Renal cortical epithelial cell (primary cell): ENCODE measurements at regions not wholly inside any gene's neighbourhood (a gene's known extent, or its start where the extent isn't known, plus 50 kb on each side); places are given as distances from the start of the nearest gene placed in this dataset.

Experiments
- DNase-seq: peaks from one replicate; pipeline ENCODE4 v3.0.0-alpha.2; 2011; ENCODE audit warnings: low read depth

DNA sequence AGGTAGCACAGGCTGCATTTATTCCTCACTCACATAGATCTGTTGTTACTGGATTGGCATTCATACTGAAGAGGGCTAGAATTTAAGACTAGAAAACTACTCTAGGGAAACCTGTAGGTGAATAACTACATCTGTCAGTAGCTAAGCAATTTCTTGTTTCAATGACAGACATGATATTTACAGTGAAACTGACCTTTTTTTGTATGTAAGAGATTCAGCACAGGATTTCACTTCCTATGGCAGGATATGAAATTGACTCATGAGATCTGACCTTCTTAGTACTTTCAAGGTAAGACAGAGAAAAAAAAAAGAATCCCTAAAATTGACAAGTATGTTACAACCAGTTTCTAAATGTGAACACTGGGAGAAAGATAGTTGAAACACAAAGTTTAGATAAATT, 189.8 kb upstream of the SLC16A7 start:
- no peak for DNase-seq

DNA sequence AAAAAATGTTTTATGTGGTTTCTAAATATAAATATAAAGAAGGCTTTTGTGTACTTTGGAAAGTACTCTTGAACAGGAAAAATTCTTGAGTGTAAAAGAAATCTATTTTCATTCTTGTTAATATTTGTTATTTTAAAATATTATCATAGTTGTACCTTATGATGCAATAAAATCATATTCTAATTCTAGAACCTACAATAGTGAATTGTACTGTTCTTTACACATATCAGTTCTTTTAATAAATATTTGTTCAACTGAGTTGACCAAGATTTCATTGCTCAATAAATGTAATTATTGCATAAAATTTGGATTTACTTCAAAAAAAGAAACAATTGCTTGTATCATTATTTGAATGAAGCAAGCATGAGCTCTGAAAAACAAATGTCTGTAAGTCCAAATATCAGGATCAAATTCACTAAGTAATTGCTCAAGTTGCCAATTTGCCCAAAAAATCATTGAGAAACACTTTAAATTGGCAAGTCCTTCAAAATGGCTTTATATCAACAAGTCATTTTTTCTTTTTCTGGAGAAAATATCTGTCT, 191.6 kb upstream of the SLC16A7 start:
- DNase-seq = no peak

DNA sequence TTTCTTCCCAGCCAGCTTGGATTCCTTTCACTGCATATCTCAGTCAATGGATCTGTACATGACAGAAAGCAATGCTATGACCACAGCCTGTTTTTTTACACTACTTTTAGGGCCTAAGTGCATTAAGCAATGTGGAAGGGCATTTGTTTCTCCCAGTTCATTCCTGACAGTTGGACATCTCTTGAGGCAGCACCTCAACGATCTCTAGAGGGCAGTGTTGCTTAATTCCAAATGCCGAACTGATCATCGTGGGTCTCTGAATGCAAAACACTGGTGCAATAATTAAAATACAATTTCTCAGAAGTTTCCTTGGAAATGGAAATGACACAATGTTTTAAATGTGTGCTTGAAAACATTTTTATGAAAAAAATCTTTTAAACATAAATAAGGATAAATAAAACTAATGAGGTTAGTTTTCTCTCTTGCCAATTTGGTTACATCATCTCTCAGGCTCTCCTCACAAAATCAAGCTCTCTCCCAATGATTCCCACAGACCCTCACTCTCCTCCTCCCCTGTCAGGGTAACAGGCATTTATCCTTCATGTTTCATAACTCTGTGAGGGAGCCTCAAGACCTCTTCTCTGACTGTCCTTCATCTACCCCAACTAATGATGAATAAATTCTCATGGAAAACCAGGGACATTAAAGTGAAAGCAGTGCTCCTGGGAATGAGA, 192.4 kb upstream of the SLC16A7 start:
- DNase-seq = peak; percentile 69

DNA sequence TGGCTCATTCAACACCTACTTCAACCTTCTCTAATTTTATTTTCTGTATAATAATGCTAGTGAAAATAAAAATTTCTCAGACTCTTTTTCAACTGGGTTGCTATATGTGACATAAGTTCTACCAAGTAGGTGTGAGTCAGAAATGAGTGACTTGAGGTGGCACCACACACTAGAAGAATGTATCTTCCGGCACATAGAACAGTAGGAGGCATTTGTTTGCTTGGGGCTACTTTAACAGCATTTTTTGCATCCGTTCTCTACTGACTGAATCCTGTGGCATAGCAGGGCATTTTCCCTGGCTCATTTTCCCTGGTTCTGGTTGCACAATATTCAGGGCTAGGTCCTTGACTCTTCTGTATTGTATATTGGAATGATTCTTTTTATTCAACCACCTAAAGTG, 194.0 kb upstream of the SLC16A7 start:
- peak; percentile 21 for DNase-seq

DNA sequence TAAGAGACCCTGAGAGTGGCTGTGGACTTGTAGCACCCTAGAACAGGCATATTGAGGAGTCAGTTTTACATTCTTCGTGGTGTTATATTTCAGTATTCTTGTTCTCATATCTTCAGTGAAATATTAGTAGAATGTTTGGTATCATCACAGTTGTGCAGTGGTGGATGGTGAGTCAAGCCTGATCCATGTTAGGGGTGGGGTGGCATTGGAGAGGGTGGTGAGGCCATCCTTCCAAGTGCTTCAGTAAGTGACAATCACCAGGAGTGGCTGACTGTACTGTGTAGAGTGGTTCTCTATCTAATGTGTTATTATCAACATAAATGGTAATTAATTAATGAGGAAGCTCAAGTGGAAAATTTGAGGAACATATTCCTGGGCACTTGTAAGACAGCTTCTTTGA, 197.7 kb upstream of the SLC16A7 start:
- DNase-seq = no peak

DNA sequence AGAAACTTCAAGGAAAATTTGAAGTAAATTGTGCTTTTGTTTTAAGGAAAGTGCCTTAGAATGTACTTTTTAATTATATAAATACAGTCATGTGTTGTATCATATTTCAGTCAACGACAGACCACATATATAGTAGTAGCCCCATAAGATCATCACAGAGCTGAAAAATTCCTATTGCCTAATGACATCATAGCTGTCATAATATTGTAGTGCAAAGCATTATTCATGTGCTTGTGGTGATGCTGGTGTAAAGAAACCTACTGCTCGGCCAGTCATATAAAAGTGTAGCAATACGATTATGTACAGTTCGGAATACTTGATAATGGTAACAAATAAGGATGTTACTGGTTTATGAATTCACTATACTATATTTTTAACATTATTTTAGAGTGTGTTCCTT, 198.9 kb upstream of the SLC16A7 start:
- no peak for DNase-seq

DNA sequence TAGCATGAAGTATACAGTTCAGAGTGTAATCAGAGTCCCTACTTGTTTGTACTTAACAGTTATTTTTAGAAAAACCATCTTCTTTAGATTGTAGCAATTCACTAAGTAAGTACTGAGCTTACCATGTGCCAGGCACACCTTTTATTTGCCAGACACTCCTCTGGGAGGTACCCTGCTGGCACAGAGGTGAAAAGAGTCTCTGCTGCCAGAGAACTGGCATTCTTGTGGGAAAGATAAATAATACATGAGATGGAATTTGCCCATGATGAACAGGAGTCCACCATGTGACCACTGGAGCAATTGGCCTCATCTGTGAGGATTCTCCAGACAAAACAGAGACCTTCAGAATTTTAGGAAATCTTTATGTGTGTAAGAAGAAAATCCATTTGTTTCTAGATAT, 199.3 kb upstream of the SLC16A7 start:
- peak; percentile 53 for DNase-seq

DNA sequence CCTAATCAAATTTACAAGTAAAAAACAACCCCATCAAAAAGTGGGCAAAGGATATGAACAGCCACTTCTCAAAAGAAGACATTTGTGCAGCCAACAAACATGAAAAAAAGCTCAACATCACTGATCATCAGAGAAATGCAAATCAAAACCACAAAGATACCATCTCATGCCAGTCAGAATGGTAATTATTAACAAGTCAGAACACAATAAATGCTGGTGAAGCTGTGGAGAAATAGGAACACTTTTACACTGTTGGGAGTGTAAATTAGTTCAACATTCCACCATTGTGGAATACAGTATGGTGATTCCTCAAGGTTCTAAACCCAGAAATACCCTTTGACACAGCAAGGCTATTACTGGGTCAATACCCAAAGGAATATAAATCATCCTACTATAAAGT, 200.5 kb upstream of the SLC16A7 start:
- peak; percentile 78 for DNase-seq

DNA sequence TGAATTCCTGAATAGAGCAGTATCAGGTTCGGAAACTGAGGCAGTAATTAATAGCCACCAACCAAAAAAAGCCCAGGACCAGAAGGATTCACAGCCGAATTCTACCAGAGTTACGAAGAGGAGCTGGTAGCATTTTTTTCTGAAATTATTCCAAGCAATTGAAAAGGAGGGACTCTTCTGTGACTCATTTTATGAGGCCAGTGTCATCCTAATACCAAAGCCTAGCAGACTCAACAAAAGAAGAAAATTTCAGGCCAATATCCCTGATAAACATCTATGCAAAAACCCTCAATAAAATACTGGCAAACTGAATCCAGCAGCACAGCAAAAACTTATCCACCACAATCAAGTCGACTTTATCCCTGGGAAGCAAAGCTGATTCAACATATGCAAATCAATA, 202.3 kb upstream of the SLC16A7 start:
- DNase-seq = no peak

DNA sequence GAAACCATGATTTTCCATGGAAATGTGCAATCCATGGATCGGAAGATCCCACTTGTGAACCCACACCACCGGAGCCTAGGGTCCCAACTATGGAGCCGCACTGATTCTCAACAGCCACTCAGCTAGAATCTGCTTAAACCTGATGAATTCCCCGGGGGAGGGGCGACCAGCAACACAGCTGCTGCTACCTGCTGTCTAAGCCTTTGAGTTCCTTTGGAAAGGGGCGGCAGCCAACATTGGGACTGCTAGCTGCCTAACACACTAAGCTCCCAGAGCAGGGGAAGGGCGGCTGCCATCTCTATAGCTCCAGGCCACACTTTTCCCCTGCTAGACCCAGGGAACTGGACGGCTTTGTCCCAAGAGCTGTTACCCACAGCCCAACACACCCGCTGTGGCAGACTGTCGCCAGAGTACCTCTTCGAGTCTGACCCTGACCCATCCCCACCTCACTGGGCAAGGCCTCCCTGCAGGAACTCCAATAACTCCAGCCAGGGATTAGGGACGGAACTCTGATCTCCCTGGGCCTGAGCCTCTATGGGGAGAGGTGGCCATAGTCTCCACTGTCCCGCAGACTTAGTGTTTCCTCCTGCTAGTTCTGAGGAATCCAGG, 205.8 kb upstream of the SLC16A7 start:
- DNase-seq = no peak

DNA sequence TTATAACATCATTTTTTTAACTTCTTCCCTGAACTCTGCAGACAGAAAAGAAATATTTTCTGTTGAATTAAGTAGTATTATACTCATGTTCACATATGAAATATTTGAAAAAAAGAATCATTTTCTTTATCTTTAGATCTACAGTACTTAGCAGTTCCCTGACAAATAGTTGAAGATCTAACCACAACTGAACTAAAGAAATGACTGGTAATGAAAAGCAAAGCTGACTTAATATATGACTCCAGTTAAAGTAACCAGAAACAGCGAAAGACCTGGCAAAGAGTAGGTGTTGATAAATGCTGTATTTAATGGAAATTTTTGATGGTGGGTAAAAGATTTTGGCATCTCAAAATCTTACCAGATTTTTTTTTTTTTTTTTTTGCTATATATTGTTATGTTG, 207.1 kb upstream of the SLC16A7 start:
- no peak for DNase-seq

DNA sequence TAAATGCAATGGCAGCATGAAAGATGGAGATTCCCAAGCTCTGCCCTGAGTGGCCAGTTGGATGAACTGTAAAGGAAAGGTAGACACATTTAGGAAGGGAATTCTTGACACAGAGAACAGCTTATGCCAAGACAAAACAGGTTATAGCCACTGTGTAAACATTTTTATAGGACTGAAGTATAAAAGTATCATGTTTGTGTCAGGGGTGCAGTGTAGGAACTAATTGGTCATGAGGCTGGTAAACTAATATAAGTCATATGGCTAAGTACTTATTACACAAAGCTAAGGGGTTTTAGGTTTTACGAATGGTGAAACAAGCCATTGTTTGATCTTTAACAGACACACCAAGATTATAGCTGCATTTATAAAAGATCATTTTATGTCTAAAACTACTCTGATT, 207.7 kb upstream of the SLC16A7 start:
- DNase-seq = no peak

DNA sequence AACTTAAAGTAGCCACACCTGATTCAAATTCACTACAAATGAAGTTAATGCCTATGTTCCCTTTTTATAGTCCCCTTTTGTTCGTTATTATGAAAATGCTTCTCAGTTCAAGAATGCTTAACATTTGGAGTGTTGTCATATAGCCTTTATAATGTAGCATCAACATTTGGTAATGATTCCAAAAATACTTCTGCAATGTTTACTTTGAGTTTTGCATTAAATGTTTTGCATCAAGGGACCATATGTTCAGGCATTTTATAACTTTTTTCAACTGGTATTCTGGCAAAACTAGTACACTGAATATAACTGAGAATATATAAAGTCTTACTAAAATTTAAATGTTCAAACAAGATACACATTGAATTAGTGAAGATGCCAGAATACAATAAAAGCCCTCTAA, 209.6 kb upstream of the SLC16A7 start:
- DNase-seq = no peak

DNA sequence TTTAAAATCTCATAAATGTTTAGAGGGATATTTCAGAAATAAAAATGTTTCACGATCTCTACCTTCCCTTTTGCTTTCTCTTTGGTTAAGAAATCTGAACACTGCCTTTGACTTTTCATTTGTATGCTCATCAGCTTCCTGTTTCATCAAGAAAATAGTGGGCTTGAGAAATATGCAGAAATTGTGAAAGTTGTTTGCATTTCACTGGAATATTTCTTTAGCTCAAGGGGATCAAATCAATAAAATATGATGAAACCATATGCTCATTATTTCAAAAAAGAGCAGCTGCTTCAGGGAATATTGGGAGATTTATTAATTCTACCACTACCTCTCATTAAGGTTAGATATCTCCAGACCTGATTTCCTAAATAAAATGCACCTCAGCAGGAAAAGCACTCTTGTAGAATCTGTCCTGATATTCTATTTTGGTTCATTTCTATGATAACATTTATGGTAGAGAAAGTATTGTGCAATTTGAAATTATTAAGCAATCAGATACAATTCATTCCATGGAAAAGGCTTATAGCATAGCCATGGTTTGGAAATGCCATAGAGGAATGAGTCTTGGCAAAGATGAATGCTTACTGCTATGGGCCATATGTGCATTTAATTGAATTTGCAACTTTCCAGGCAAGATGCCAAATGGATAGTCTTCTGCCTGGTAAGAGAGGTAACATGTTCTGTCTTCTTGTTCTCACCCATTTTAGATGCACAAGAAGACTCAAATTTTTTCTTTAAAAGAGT, 212.6 kb upstream of the SLC16A7 start:
- no peak for DNase-seq

DNA sequence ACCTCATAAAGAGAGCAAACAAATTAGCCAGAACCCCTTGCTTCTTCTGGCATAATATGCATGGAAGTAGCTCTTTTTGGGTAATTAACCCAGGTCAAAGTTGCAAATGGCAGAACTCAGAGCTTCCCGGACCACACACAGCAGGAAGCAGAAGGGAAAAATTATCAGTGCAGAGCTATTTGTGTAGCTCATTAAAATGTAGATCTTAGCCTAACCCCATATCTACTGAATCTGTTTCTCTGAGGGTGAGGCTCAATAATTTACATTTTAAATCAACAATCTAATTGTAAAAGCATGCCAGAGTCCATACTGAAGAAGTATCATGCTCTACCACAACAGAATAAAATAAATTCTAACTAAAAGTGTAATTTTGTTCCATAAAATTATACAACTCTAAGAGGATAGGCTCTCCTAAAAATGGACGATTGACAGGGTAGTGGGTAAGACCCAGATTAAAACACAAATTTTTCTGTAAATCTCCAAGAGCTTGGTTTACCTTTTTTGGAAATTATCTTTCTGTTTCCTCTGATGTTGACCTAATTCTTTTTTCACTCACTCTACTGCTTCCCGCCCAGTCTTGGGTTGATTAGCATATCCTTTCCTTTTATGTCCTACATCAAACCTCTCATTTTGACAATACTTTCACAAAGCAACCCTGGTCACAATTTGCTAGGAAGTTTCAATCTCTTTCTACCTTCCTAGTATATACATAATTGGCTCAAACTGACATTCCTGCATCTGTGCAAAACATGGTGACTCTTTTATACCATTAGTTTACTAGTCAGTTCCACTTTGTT, 213.3 kb upstream of the SLC16A7 start:
- no peak for DNase-seq

DNA sequence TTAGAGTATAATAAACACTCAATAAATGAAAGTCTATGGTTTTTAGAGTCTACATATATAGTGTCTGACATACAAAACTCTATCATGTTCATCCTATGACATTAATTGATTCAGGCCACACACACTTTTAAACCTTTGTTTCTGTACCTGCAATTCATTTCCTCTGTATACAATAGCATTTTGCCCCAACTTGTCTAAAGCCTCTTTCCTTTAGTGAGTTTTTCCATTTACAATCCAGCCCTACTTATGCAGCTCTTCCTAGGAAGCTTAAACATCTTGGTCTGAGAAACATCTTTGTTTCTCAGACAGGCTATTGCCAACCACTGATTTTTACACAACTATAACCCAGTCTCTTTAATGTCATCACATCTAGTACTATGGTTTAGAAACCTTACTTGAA, 214.7 kb upstream of the SLC16A7 start:
- DNase-seq = no peak

DNA sequence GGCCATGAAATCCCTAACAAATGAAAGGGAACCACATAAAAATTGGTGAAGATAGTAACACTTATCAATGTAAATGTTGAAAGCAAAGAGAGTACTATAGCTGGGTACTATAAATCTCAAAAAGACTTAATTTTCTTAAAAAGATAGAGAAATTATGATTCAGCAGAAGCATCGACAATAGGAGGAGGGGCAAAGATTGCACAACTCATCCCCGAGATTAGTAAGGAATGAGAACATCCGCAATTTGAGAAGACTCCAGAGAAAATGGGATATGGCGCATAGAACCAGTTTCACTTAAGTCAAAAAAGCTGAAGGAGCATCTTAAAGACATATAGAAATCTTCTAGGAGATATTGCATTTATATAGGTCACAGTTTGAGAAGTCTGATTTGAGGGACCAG, 220.2 kb upstream of the SLC16A7 start:
- no peak for DNase-seq

DNA sequence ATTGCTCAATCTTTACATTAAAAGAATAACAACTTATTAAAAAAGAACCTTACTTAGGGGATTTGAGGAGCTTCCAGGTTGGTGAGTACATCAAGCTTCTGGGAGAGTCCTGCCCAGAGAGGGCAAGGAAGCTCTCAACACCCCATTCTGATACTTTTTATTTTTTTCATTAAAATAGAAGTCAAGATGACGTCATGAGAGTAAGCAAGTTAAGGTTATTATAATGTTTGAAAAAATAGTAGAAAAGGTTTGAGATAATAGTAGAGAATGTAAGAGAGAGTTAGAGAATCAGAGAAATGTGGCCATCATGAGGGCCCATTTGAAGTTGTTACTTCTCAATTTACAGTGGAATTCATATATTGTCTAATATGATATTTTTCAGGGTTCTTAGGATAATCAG, 221.0 kb upstream of the SLC16A7 start:
- DNase-seq = no peak

DNA sequence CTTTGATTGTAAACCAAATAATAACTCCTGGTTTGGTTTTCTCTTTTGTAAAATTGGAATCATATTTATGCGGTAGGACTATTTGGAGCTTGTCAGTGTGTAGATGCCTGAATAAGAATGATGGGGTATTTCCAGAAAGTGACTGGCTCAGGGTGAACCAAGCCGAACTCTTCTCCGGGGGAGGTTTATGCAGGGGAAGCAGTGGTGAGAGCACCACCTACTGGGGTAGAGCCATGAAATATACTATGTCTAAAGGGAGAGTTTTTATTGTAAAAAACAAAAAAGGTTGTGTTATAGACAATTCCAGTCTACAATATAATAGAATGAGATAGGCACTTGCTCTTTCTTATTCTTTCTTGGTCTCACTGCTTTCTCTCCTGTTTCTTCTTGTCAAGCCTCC, 222.9 kb upstream of the SLC16A7 start:
- peak; percentile 17 for DNase-seq

DNA sequence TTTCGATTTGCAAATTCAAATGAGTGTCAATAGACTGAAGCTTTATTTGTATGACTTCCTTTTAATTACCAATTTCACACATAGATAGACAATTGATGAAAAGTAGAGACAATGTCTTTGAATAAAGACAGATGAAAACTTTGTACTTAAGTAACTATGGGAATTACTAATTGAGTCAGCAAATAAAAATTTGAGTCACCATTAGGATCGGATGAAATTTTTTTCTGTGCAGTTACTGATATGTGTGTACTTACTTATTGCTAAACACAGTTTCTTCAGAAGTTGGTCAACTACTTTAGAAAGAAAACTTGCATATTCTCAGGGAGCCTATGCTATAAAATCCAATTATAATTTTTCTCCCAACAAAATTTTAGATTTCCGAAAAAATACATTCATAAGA, 224.9 kb upstream of the SLC16A7 start:
- no peak for DNase-seq

DNA sequence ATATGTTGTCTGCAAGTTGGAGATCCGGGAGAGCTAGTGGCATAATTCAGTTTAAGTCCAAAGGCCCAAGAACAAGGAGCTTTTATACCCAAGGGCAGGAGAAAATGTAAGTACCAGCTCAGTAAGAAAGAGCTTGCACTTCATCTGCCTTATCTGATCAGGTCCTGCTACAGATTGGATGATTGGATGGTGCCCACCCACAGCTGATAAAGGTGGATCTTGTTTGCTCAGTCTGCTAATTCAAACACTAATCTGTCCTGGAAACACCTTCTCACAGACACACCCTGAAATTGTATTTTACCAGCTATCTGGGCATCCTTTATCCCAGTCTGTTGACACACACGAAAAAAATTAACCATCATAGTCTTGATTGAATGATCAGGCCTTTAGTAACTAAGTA, 230.7 kb upstream of the SLC16A7 start:
- no peak for DNase-seq

DNA sequence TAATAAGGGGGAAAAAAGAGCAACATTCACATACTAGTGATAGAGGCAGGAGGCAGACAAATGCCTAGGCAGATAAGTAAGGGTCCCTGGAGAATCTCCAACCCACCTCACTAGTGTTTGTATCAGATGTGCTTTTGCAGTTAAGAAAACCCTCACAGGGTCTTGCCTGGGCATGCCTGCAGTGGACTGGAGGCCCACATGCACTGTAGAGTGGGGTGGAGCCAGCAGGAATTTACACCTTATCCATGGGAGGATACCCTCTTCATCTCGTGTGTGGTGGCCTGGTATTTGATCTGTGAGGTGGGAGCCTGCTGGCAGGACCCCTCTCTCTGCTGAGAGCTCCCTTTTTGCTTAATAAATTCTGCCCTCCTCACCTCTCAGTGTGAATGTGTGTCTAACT, 238.0 kb upstream of the SLC16A7 start:
- DNase-seq = no peak
